ACHN (cell line): ENCODE measurements at regions not wholly inside any gene's neighbourhood (a gene's known extent, or its start where the extent isn't known, plus 50 kb on each side); places are given as distances from the start of the nearest gene placed in this dataset.
A peak's percentile ranks its signal among the peaks of the same experiment; 100 is the strongest.

ENCODE experiments used
- DNase-seq: peaks from one replicate; pipeline ENCODE4 v3.0.0-alpha.2; 2015
- in situ Hi-C: cut with HindIII; loops from 2 replicates; pipeline ENCODE4 v1.10.0; 2017; ENCODE audit warnings: low sequenced_read_pairs, low pct_ligation_motif_present, low pct_unique_long_range_greater_than_20kb

DNA sequence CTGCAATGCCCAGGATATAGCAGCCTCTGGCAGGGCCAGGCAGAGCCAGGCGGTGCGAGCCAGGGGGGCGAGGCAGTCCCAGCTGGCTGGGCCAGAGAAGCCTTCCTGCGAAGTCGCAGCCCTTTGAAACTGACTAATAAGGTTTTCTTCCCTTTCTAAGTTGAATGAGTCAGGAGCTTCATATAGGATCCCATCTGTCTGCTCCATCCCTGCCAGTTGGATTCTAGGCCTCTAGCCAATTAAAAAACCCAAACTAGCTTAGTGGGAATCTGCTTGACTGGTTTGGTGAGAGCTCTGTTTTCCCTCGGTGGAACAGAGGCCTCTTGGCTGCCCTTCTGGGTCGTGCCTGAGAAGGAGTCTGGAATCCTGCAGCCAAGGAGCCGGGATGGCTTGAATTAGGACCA is 70.1 kb upstream of the RAPGEF1 start:
- no peak for DNase-seq
- in situ Hi-C loops, result no loop called here

DNA sequence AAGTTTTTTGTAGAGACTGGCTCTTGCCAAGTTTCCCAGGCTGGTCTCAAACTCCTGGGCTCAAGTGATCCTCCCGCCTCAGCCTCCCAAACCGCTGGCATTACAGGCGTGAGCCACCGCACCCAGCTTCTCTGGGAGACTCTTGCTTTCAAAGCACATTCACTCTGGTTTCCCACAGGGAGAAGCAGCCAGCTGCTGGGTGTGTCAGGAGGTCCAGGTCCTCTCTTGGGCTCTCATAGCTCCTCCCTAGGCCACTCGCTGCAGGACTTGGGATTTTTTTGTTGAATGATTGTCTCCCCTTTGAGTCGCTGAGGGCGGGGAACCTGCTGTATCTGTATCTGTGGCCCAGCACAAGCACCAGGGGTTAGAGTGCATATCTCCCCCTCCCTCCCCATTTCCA is 68.4 kb upstream of the RAPGEF1 start:
- in situ Hi-C loops, result no loop called here
- no peak for DNase-seq

DNA sequence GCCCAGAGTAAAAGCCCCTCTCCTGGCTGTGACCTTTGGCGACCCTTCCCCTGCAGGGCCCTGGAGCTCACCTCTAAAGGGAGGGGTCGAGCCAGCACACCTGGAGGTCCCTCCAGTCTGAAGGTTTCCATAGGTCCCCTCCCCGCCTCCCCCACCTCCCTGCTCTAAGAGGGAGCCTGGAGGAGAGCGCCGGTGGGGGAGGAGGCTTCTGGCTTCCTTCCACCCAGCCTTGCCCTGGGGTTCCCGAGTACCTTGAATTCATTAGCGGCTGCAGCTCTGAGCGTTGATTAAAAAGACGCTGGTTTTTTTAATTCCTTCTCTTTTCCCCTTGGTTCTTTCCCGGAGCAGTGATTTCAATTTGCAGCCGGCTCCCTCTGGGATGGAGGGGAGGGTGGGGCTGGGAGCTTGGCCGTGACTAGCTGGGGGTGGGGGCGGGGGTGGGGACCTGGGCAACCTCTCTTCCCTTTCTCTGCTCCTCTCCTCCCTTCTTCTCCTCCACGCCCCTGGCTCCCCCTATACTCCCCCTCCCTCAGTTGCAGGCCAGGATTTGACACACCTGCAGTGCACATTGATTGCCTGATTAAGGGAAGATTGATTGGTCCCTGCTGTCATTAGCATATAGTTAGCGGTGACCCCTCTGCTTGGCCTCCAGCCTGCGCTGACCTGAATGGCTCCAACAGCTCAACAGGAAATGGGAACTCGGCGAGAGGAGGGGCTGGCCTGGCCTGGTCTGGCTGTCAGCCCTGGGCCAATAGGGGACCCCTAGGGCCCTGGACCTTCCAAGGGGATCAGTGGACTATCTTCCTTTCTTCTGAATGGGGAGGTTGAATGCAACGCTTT is 67.5 kb upstream of the RAPGEF1 start:
- in situ Hi-C loops, result no loop called here
- DNase-seq, result no peak

DNA sequence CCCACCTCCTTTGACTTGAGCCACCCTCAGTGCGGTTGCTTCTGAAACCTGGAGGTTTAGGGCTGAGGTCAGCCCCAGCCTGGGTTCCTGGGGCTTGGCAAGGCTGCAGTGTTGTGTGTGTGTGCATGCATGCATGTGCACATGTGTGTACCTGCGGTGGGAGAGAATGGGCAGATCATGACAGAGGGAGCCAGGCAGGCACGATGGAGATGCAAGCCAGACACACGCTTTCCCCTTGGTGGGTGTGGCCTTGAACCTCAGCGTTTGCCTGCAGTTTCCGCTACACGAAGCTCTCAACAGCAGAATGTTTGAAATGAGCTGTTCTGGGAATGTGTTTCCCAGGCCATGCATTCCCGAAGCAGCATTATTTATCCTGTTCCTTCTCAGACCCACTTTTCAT is 65.9 kb upstream of the RAPGEF1 start:
- in situ Hi-C loops, result no loop called here
- no peak for DNase-seq

DNA sequence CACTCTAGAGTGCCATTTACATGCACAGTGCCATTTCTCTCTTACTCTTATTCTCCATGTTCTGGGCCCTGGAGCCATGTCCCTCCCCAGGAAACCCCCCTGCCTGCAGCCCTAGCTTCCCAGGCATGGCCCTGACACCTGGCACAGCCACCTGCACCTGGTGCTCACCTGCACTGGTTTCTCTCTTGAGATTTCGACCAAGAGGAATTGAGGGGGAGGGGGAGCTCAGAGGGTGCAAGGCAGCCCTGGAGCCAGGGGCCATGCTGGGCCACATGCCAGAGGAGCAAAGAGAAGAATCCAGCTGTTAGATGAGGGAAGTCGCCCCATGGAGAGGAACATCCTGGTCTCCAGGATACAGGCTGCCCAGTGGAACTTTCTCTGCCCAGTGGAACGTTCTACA is 65.0 kb upstream of the RAPGEF1 start:
- no peak for DNase-seq
- in situ Hi-C loops, result no loop called here

DNA sequence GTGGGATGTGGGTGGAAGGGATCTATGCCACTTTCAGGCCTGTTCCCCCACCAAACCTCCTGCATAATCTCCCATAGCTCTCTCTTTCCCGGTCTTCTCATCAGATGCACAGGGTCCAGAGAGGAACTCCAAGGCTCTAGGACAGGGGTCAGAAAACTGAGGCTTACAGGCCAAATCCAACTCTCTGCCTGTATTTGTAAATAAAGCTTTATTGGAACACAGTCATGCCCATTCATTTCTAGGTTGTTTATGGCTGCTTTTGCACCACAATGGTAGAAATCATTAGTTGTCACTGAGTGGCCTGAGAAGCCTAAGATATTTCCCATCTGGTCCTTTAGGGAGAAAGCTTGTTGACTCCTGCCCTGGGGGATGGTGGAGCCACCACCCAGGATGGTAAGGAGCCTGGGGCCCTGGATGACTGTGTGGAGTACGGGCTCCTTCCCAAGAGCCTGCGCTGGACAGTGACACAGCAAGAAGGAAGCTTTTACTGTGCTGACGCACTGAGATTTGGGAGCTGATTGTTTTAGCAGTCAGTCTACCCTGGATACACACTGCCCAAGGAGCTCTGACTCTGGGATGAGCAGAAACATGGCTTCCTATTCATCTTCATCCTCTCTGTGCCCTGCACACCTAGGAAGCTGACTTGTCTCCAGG is 64.0 kb upstream of the RAPGEF1 start:
- DNase-seq, result no peak
- in situ Hi-C loops, result no loop called here

DNA sequence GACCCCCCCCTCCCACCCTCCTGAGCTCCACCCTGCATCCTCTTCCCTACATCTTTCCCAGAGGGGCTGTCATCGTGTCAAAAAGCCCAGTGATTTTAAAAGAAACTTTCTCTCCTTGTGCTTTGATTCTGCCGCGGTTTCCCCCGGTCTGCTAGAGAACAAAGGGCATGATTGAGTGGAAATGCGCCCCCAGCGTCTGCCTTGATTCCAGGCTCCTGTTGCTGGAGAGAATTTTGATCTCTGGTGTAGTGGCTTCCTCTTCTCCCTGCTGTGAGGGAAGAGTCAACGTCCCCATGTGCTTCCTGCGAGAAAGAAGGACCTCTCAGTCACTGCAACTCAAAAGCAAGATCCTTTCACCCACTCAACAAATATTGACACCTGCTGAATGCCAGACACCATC is 61.9 kb upstream of the RAPGEF1 start:
- in situ Hi-C loops, result no loop called here
- DNase-seq, result no peak

DNA sequence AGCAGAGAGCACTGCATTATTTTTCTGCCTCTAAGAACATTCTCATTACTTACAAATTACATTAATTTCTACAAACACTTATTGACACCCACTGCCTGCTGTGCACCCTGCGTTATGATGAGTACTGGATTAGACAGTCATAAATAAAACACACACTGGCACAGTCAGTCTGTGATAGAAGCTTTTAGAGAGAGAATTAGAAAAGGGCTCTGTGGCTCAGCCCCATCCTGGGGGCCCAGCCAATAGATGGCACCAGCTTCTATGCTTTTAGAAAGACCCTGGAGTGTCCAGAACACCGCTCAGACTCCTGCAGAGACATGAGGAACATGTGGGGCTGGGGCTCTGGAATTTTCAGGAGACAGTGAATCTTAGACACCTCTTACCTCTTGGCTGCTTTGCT is 61.0 kb upstream of the RAPGEF1 start:
- in situ Hi-C loops, result no loop called here
- DNase-seq, result no peak

DNA sequence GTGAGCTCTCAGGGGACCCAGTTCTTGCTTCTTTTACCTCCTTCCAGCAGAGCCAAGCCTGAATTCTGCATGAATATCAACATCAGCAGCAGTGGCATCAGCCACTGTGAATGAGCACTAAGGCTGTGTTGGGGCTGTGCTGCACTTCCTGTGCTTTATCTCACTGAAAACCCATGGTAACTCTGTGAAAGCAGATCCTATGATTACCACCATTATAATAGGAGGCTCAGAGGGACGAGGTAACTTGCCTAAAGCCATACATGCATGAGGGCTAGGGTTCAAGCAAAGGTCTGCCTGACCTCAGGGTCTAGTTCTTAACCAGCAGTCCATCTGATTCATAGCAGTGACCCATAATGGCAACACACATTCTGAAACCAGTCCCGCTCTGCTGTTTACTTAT is 60.5 kb upstream of the RAPGEF1 start:
- in situ Hi-C loops, result no loop called here
- DNase-seq, result no peak

DNA sequence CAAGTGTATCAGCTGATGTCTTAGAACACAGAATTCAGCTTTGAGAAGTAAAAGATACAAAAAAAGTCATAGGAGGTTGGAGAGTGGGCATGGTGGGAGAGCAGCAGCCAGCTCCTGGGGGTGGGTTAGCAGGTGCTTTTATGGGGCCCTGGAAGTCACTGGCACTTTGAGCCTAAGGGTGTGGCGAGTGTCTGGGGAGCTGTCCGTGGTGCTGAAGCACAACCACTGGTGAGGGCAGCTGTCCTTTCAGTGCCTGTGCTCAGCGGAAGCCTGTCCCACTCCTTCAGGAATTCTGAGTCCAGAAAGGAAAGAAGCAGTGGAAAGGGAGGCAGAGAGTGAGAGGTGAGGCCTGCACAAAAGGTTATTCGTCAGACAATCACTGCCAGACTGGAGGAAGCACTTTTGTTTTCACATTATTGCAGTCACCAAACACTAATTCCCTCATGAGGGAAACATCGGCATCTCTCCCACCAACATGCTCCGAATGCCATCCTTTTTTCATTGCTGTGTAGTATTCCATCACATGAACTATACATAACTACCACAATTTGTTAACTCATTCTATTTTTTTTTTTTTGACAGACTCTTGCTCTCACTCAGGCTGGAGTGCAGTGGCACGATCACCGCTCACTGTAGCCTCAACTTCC is 59.4 kb upstream of the RAPGEF1 start:
- DNase-seq, result peak; percentile 49
- in situ Hi-C loops, result loop anchor here (25.0 kb wide), 1 partner anchor 463 kb away; no protein-coding TSS in a partner anchor

DNA sequence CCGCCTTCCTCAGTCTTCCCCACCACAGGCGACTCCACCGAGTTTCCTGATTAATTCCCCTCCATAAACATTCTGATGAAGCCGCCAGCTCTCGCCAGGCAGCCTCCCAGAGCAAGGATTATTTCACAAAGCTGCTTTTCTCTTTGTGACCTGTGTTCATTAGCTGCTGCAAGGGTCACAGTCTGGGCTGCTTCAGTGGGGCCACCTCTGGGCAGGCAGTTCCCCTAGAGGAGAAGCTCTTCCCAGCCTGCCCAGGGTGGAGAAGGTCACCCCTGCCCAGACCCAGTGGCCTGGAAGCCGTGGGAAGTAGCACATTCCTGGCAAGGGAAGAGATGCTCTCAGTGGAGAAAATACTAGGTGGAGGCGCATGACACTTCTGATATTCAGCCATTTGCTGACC is 58.4 kb upstream of the RAPGEF1 start:
- in situ Hi-C loops, result loop anchor here (25.0 kb wide), 1 partner anchor 464 kb away; no protein-coding TSS in a partner anchor

DNA sequence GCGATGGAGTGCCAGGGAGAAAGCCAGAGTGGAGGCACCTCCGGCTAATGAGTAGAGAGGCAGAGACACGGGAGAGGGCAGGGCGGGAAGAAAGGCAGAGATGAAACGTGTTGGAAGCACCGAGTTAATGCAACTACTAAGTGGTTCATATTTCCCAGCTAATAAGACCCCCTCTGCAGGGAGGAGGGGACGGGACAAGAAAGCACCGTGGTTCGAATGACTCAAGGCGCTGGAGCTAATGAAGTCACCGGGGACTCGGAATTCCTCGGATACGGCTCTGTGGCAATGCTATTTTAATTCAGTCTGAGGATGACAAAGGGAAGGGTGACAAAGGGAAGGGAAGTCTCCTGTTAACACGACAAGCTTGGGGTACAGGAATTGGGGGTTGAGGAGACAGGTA is 54.5 kb upstream of the RAPGEF1 start:
- DNase-seq, result no peak
- in situ Hi-C loops, result loop anchor here (25.0 kb wide), 1 partner anchor 468 kb away; no protein-coding TSS in a partner anchor

More for the DNA sequence above, 58.4 kb upstream of the RAPGEF1 start:
- DNase-seq, result no peak

DNA sequence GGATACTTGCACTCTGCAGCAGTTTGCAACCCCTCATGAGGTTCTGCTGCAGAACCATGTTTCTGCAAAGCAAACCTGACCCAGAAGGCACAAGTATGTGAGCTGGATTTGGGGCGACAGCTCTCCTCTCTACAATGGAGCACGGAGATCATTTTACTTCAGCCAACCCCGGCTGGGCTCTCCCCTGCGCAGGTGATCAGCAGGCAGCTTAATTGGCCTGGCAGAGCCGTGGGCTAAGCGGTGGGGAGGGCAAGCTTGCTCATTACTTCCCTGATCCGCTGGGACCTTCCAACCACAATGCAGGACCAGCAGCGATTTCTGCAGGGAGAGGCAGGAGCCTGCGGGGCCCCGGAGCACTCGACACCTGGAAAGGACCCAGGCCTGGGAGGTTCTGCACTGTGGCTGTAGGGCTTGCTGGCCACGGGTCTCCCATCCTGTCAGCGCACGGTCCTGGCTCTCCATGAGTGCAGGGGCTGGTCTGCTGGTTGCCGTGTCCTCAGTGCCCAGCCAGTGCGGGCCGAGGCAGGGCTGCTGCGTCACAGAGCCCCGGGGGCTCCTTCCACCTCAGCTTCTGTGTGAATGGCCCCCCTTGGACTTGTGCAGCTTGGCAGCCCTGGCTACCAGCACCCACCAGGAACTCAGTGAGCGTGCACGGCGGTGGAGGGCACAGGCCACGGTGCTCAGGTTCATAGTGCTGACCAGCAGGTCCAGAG is 51.8 kb upstream of the RAPGEF1 start:
- no peak for DNase-seq
- in situ Hi-C loops, result loop anchor here (25.0 kb wide), 1 partner anchor 471 kb away; no protein-coding TSS in a partner anchor
